SK-N-SH (cell line): ENCODE measurements at regions not wholly inside any gene's neighbourhood (a gene's known extent, or its start where the extent isn't known, plus 50 kb on each side); places are given as distances from the start of the nearest gene placed in this dataset.

Experiments
- CTCF ChIA-PET: fragments of 300-600, 350-600 bp; formaldehyde crosslinking; extraction: SDS; loops from one replicate; lab custom pipeline; 2021; lab: Yijun Ruan, JAX
- POLR2A ChIA-PET: fragments of 350-600 bp; sonication (Branson Sonifier 250); formaldehyde crosslinking; extraction: SDS; loops from one replicate; lab custom pipeline; 2020; ENCODE audit warnings: antibody characterized with exemption, inconsistent platforms; lab: Yijun Ruan, JAX
- DNase-seq: peaks from one replicate; pipeline ENCODE4 v3.0.0; 2012
- H2AFZ ChIP-seq: fragments of 200-600 bp; sonication (generic); 2 replicates; pipeline ENCODE4 v1.8.1; 2016; ENCODE audit warnings: antibody characterized with exemption, mild to moderate bottlenecking, low read depth
- H3F3A ChIP-seq: fragments of 200-600 bp; sonication (generic); replicated peaks from 2 replicates; pipeline ENCODE3; 2016; ENCODE audit warnings: antibody characterized with exemption, mild to moderate bottlenecking; ENCODE audit not compliant: insufficient read depth
- H3K27ac ChIP-seq, 2 experiments: fragments of 200-500 bp in 1 of 2; fragments of 200-600 bp in 1 of 2; sonication (Bioruptor generic) in 1 of 2; sonication (generic), shearing (Covaris generic) in 1 of 2; 2 replicates each; pipeline versions ENCODE4 v1.5.1 to v1.6.1; 2014 to 2016; ENCODE audit warnings: low read depth in 2 of 2, inconsistent platforms in 1 of 2, low read length in 1 of 2, mild to moderate bottlenecking in 1 of 2, mixed read lengths in 1 of 2
- H3K27me3 ChIP-seq: fragments of 200-600 bp; sonication (generic), shearing (Covaris generic); 2 replicates; pipeline ENCODE4 v1.6.1; 2016; ENCODE audit warnings: mixed run types; ENCODE audit not compliant: insufficient read depth
- H3K36me3 ChIP-seq, 2 experiments: fragments of 200-500 bp in 1 of 2; fragments of 200-600 bp in 1 of 2; sonication (Bioruptor generic) in 1 of 2; sonication (generic) in 1 of 2; replicated peaks in 1 of 2; 2 replicates each; pipeline versions ENCODE3 to v1.5.1; 2014 to 2016; ENCODE audit warnings: low read length in 1 of 2, mild to moderate bottlenecking in 1 of 2; ENCODE audit not compliant: insufficient read depth in 2 of 2, control insufficient read depth in 1 of 2
- H3K4me1 ChIP-seq, 2 experiments: fragments of 200-500 bp in 1 of 2; fragments of 200-600 bp in 1 of 2; sonication (Bioruptor generic) in 1 of 2; sonication (generic), shearing (Covaris generic) in 1 of 2; 2 replicates each; pipeline versions ENCODE4 v1.5.1 to v1.6.1; 2014 to 2016; ENCODE audit warnings: low read depth in 1 of 2, low read length in 1 of 2, mixed run types in 1 of 2; ENCODE audit not compliant: insufficient read depth in 2 of 2, control insufficient read depth in 1 of 2
- H3K4me2 ChIP-seq: fragments of 200-600 bp; sonication (generic), shearing (Covaris generic); 2 replicates; pipeline ENCODE4 v1.6.1; 2017; ENCODE audit warnings: mixed run types
- H3K4me3 ChIP-seq, 2 experiments: fragments of 200-500 bp in 1 of 2; fragments of 200-600 bp in 1 of 2; sonication (Bioruptor generic) in 1 of 2; sonication (generic), shearing (Covaris generic) in 1 of 2; 2 replicates each; pipeline versions ENCODE4 v1.5.1 to v1.8.1; 2014 to 2016; ENCODE audit warnings: low read depth in 2 of 2, inconsistent platforms in 1 of 2, low read length in 1 of 2, mild to moderate bottlenecking in 1 of 2, mixed read lengths in 1 of 2, moderate library complexity in 1 of 2
- H3K79me2 ChIP-seq: fragments of 200-600 bp; sonication (generic); 2 replicates; pipeline ENCODE4 v1.8.1; 2017; ENCODE audit warnings: mild to moderate bottlenecking; ENCODE audit not compliant: insufficient read depth
- H3K9ac ChIP-seq: fragments of 200-600 bp; sonication (generic); 2 replicates; pipeline ENCODE4 v1.6.1; 2017; ENCODE audit warnings: mixed run types
- H3K9me2 ChIP-seq: fragments of 200-600 bp; sonication (generic); 2 replicates; pipeline ENCODE4 v1.6.1; 2017; ENCODE audit warnings: mixed run types
- H3K9me3 ChIP-seq: fragments of 200-600 bp; sonication (generic); 2 replicates; pipeline ENCODE4 v1.6.1; 2017; ENCODE audit warnings: mixed run types, mild to moderate bottlenecking, moderate library complexity
- H4K20me1 ChIP-seq: fragments of 200-600 bp; sonication (generic); 2 replicates; pipeline ENCODE4 v1.6.1; 2017; ENCODE audit warnings: mild to moderate bottlenecking, mixed run types; ENCODE audit not compliant: insufficient read depth
- EZH2phosphoT487 ChIP-seq: fragments of 200-600 bp; sonication (generic); IDR thresholded peaks from 2 replicates; pipeline ENCODE4 v1.6.1; 2017; ENCODE audit warnings: low read depth, mixed run types, mild to moderate bottlenecking, antibody characterized with exemption, moderate library complexity, borderline replicate concordance
- GATA2 ChIP-seq: sonication (generic); formaldehyde crosslinking; IDR thresholded peaks from 2 replicates; pipeline ENCODE4 v1.5.0; 2020; ENCODE audit warnings: mild to moderate bottlenecking, missing genetic modification reagents
- IRF3 ChIP-seq: fragments of 150-350 bp; IDR thresholded peaks from 2 replicates; pipeline ENCODE4 v1.6.1; 2016; ENCODE audit warnings: mild to moderate bottlenecking, low read depth, low read length
- MEF2A ChIP-seq: IDR thresholded peaks from 2 replicates; pipeline ENCODE4 v1.4.0; 2012; ENCODE audit warnings: low read depth, borderline replicate concordance
- POLR2AphosphoS5 ChIP-seq: IDR thresholded peaks from 2 replicates; pipeline ENCODE4 v1.6.1; 2012; ENCODE audit warnings: low read depth, low read length
- RCOR1 ChIP-seq: fragments of 150-350 bp; IDR thresholded peaks from 2 replicates; pipeline ENCODE4 v1.6.1; 2017; ENCODE audit warnings: antibody characterized with exemption, low read length
- SMC3 ChIP-seq: IDR thresholded peaks from 2 replicates; pipeline ENCODE4 v1.6.1; 2012; ENCODE audit warnings: low read depth, low read length, improper control_type of control experiment
- TAF1 ChIP-seq: IDR thresholded peaks from 2 replicates; pipeline ENCODE4 v1.6.1; 2012; ENCODE audit warnings: low read depth, mild to moderate bottlenecking, low read length, moderate library complexity, borderline replicate concordance
- TCF12 ChIP-seq: IDR thresholded peaks from 2 replicates; pipeline ENCODE4 v1.4.0; 2012
- TEAD4 ChIP-seq: IDR thresholded peaks from 2 replicates; pipeline ENCODE4 v1.4.0; 2012; ENCODE audit warnings: mild to moderate bottlenecking, borderline replicate concordance; ENCODE audit not compliant: insufficient read depth
- USF1 ChIP-seq: IDR thresholded peaks from 2 replicates; pipeline ENCODE4 v1.4.0; 2012; ENCODE audit warnings: low read depth, borderline replicate concordance
- WGBS: methylation state at CpG from one replicate; pipeline ENCODE4 v1.1.6; 2017; ENCODE audit warnings: low lambda C conversion rate; 5-methylcytosine and 5-hydroxymethylcytosine counted together

- no peak for TF ChIP-seq IRF3
- no peak; the same call in 1 of the 2 replicates for TF ChIP-seq TCF12
- TF ChIP-seq TAF1, result no peak
- no peak for TF ChIP-seq RCOR1
- TF ChIP-seq USF1, result no peak
- no peak for TF ChIP-seq SMC3
- TF ChIP-seq POLR2AphosphoS5, result no peak
Observed at GRCh38 chr15:35925275-35926006, 379.5 kb upstream of the DPH6 start (continued).

GRCh38 chr15:35926007-35926380 lies 380.0 kb upstream of the DPH6 start:
- POLR2A ChIA-PET, result no interaction called here
- no peaks in the 10 kb centered on the region for H3K9me2 ChIP-seq
- no peaks in the 10 kb centered on the region for H3K9me3 ChIP-seq
- no peak overlapping the region for H3K4me3 ChIP-seq
- no peaks in the 10 kb centered on the region; a peak in 2 of 4 replicates for H3K4me1 ChIP-seq
- no peak overlapping the region for H2AFZ ChIP-seq
- no peaks in the 10 kb centered on the region for H3K79me2 ChIP-seq
- TF ChIP-seq EZH2phosphoT487, result no peak
- TF ChIP-seq GATA2 (CRISPR knock-in tag), result no peak
- TF ChIP-seq USF1, result no peak
- no peak for TF ChIP-seq TAF1
- no peak for TF ChIP-seq SMC3
- no peak for TF ChIP-seq MEF2A
- H4K20me1 ChIP-seq, result no peaks in the 10 kb centered on the region
- H3F3A ChIP-seq, result no peaks in the 10 kb centered on the region
- no peak overlapping the region for H3K27ac ChIP-seq
- no peak for DNase-seq
- H3K4me2 ChIP-seq, result no peak overlapping the region
- CTCF ChIA-PET, result no interaction called here
- H3K27me3 ChIP-seq, result no peaks in the 10 kb centered on the region
- H3K36me3 ChIP-seq, result no peaks in the 10 kb centered on the region
- no peak overlapping the region for H3K9ac ChIP-seq

DNA sequence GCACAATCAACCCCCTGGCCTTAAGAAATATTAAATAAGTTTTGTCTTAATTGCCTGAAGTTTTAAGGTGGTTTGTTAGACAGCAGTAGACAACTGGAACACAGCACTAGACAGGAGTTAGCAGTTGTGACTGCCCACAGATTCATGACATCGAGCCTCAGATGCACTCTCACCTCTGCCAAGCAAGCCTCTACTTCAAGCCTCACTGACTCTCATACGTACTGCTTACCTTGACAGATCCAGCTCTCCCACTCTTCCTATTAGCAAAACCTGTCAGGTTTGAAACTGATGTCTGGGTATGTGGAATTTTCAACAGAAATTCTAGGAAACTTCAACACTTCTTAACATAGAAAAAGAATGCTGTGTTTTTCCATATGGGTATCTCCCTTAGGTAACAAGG lies 382.9 kb upstream of the DPH6 start:
- Histone ChIP-seq H3K4me3 (no peak overlapping the region), H3K4me1 (peaks cover 0 to 6% of the 10 kb centered on the region in 2 experiments; a peak in 2 of 4 replicates), H3K9ac (no peak overlapping the region), H3K4me2 (no peak overlapping the region), H3K9me2 (no peaks in the 10 kb centered on the region), H3K79me2 (no peaks in the 10 kb centered on the region), H3K27me3 (no peaks in the 10 kb centered on the region), H3F3A (no peaks in the 10 kb centered on the region), H3K36me3 (no peaks in the 10 kb centered on the region), H3K9me3 (no peaks in the 10 kb centered on the region), H3K27ac (no peak overlapping the region), H2AFZ (no peak overlapping the region), H4K20me1 (no peaks in the 10 kb centered on the region)
- 79% methylated on average over 2 of the region's 2 CpGs for WGBS
- TF ChIP-seq EZH2phosphoT487, result no peak
- no peak for TF ChIP-seq USF1
- no peak for TF ChIP-seq SMC3
- no peak for TF ChIP-seq TEAD4
- no peak for DNase-seq
- ChIA-PET POLR2A (interaction anchor here (0.7 kb wide), 1 partner anchor 12 kb away, joined by 3 read pairs; no protein-coding TSS in a partner anchor), CTCF (interaction anchor here (0.6 to 0.8 kb wide), 2 partner anchors 17 to 975 kb away, joined by 3 to 4 read pairs; no protein-coding TSS in a partner anchor)
